K562 (cell line): ENCODE measurements at regions not wholly inside any gene's neighbourhood (a gene's known extent, or its start where the extent isn't known, plus 50 kb on each side); places are given as distances from the start of the nearest gene placed in this dataset.

Experiments
- ATAC-seq: fragments of 200-7000 bp; cut with Tn5 transposase; 3 replicates; pipeline ENCODE4 v1.9.1; 2020; ENCODE audit warnings: moderate library complexity
- BruUV-seq: library from RNA; stranded (reverse); fragments of 400-500 nt; replicated peaks from 2 replicates; lab custom pipeline; 2021; lab: Mats Ljungman, UMichigan
- CTCF ChIA-PET: fragments of 300-600 bp; formaldehyde crosslinking; extraction: SDS; loops from one replicate; lab custom pipeline; 2021; ENCODE audit warnings: low intra/inter-chr PET ratio; lab: Yijun Ruan, JAX
- POLR2A ChIA-PET: fragments of 300-600, 350-650 bp; sonication (Branson Sonifier 250); formaldehyde crosslinking; extraction: SDS; loops from one replicate; lab custom pipeline; 2021; ENCODE audit warnings: antibody characterized with exemption, inconsistent platforms; lab: Yijun Ruan, JAX
- DNase-seq, 4 experiments: peaks; one replicate each; pipeline versions ENCODE4 v3.0.0 to v3.0.0-alpha.2; 2011 to 2018; ENCODE audit warnings: low spot score in 3 of 4, mixed read lengths in 3 of 4; ENCODE audit errors: extremely low read depth in 1 of 4
- FAIRE-seq: peaks from 2 replicates; lab custom pipeline; 2011; peaks lifted over from hg19 to GRCh38; lab: Jason Lieb, UNC
- H2AFZ ChIP-seq: 2 replicates; pipeline ENCODE4 v1.6.0; 2011; ENCODE audit warnings: low read depth, low read length, control low read depth, inconsistent platforms
- H3K27ac ChIP-seq: fragments of 200-600 bp; 3 replicates; pipeline ENCODE4 v1.8.0; 2011; ENCODE audit warnings: low read depth, mild to moderate bottlenecking, control low read depth, inconsistent platforms, low read length, moderate library complexity, mixed read lengths; ENCODE audit errors: extremely low read depth
- H3K27me3 ChIP-seq, 2 experiments: fragments of 300-600 bp in 1 of 2; 2 replicates in 1 of 2; 3 replicates in 1 of 2; pipeline versions ENCODE4 v1.6.0 to v1.8.0; 2011; ENCODE audit warnings: inconsistent platforms in 2 of 2, low read length in 2 of 2, mild to moderate bottlenecking in 1 of 2, mixed read lengths in 1 of 2, moderate library complexity in 1 of 2; ENCODE audit not compliant: control insufficient read depth in 2 of 2, insufficient read depth in 2 of 2
- H3K36me3 ChIP-seq: fragments of 300-600 bp; 3 replicates; pipeline ENCODE4 v1.8.0; 2011; ENCODE audit warnings: mild to moderate bottlenecking, low read length, inconsistent platforms; ENCODE audit not compliant: control insufficient read depth, insufficient read depth
- H3K4me1 ChIP-seq, 2 experiments: fragments of 200-600 bp in 1 of 2; replicated peaks in 1 of 2; 2 replicates in 1 of 2; 3 replicates in 1 of 2; pipeline versions ENCODE4 v1.5.1 to v1.8.0; 2011; ENCODE audit warnings: inconsistent platforms in 2 of 2, low read length in 2 of 2, mild to moderate bottlenecking in 1 of 2, mixed read lengths in 1 of 2, moderate library complexity in 1 of 2; ENCODE audit not compliant: control insufficient read depth in 2 of 2, insufficient read depth in 2 of 2
- H3K4me2 ChIP-seq: 2 replicates; pipeline ENCODE4 v1.6.1; 2011; ENCODE audit warnings: low read length, control low read depth, inconsistent platforms, mixed read lengths; ENCODE audit not compliant: insufficient read depth
- H3K4me3 ChIP-seq: fragments of 200-600 bp; sonication (generic), shearing (Covaris generic); 2 replicates; pipeline ENCODE4 v1.5.1; 2016; ENCODE audit warnings: control low read depth, inconsistent platforms
- H3K79me2 ChIP-seq: fragments of 200-600 bp; 3 replicates; pipeline ENCODE4 v1.8.0; 2011; ENCODE audit warnings: low read length, inconsistent platforms; ENCODE audit not compliant: control insufficient read depth, insufficient read depth
- H3K9ac ChIP-seq, 2 experiments: 2 replicates each; pipeline versions ENCODE4 v1.6.0 to v1.6.1; 2011; ENCODE audit warnings: low read depth in 2 of 2, low read length in 2 of 2, control low read depth in 1 of 2, inconsistent platforms in 1 of 2, mild to moderate bottlenecking in 1 of 2, mixed read lengths in 1 of 2; ENCODE audit not compliant: insufficient read depth in 1 of 2
- H3K9me1 ChIP-seq: one replicate; pipeline ENCODE4 v1.6.0; 2011; ENCODE audit warnings: inconsistent platforms, mild to moderate bottlenecking, low read length, moderate library complexity; ENCODE audit not compliant: control insufficient read depth, insufficient read depth
- H3K9me3 ChIP-seq: replicated peaks from 2 replicates; pipeline ENCODE4 v1.5.1; 2011; ENCODE audit warnings: low read depth, low read length, inconsistent platforms; ENCODE audit not compliant: control insufficient read depth, insufficient read depth
- H4K20me1 ChIP-seq: replicated peaks from 2 replicates; pipeline ENCODE4 v1.6.1; 2011; ENCODE audit warnings: low read length, inconsistent platforms, mixed read lengths; ENCODE audit not compliant: control insufficient read depth, insufficient read depth
- CREM ChIP-seq: IDR thresholded peaks from 2 replicates; pipeline ENCODE4 v1.6.1; 2014; ENCODE audit warnings: antibody characterized with exemption, low read depth
- CTCFL ChIP-seq: IDR thresholded peaks from 2 replicates; pipeline ENCODE4 v1.6.1; 2011; ENCODE audit warnings: borderline replicate concordance, low read depth, mild to moderate bottlenecking, moderate library complexity, low read length; ENCODE audit not compliant: insufficient read depth, poor library complexity, severe bottlenecking
- MYC ChIP-seq, 2 experiments: fragments of 250-450 bp in 1 of 2; sonication (Bioruptor Pico) in 1 of 2; IDR thresholded peaks; 2 replicates each; pipeline versions ENCODE4 v1.5.1 to v1.6.1; 2012 to 2021; ENCODE audit warnings: low read depth in 2 of 2, borderline replicate concordance in 1 of 2, improper control_type of control experiment in 1 of 2, low read length in 1 of 2, mild to moderate bottlenecking in 1 of 2, moderate library complexity in 1 of 2
- NELFE ChIP-seq: IDR thresholded peaks from 2 replicates; pipeline ENCODE4 v1.6.1; 2011; ENCODE audit warnings: mild to moderate bottlenecking; ENCODE audit not compliant: insufficient read depth, insufficient read length
- SMAD4 ChIP-seq: fragments of 250-450 bp; sonication (Bioruptor Pico); conservative IDR thresholded peaks from 2 replicates; pipeline ENCODE4 v1.8.0; 2021; ENCODE audit warnings: inconsistent platforms, mild to moderate bottlenecking, moderate library complexity
- ZEB2 ChIP-seq: fragments of 450-650 bp; IDR thresholded peaks from 2 replicates; pipeline ENCODE4 v1.6.1; 2016
- WGBS: fragments of 100-300 bp; shearing (Covaris generic); methylation state at CpG from one replicate; pipeline ENCODE4 v1.1.6; 2016; ENCODE audit warnings: low coverage, mixed read lengths; ENCODE audit not compliant: insufficient coverage; ENCODE audit errors: missing lambda C conversion rate; 5-methylcytosine and 5-hydroxymethylcytosine counted together
- in situ Hi-C: fragments of 300-500 bp; cut with MboI; formaldehyde crosslinking; loops from 4 replicates; pipeline ENCODE4 v1.15.0; 2018; ENCODE audit warnings: inconsistent platforms, mixed read lengths
- intact Hi-C: fragments of 100-400 bp; cut with micrococcal nuclease; formaldehyde crosslinking; loops from 2 replicates; pipeline ENCODE4 v1.14.2; 2022
- TF ChIP-seq, protein P1 (sequence below): fragments of 450-650 bp; formaldehyde crosslinking; IDR thresholded peaks from 2 replicates; pipeline ENCODE4 v1.4.0; 2020; ENCODE audit warnings: mild to moderate bottlenecking, moderate library complexity
- TF ChIP-seq, protein P2 (sequence below): sonication (generic); formaldehyde crosslinking; IDR thresholded peaks from 2 replicates; pipeline ENCODE4 v1.8.1; 2023; ENCODE audit warnings: mild to moderate bottlenecking, missing genetic modification reagents
- TF ChIP-seq, protein P3 (sequence below): sonication (generic); formaldehyde crosslinking; IDR thresholded peaks from 2 replicates; pipeline ENCODE4 v1.8.0; 2022; ENCODE audit warnings: missing genetic modification reagents, mild to moderate bottlenecking, moderate library complexity, borderline replicate concordance
- TF ChIP-seq, protein P4 (sequence below), 3 experiments: IDR thresholded peaks in 2 of 3; conservative IDR thresholded peaks in 1 of 3; 2 replicates each; pipeline ENCODE4 v1.5.1; 2011 to 2012; ENCODE audit warnings: low read length in 3 of 3, mild to moderate bottlenecking in 3 of 3, control low read depth in 2 of 3, improper control_type of control experiment in 1 of 3, inconsistent platforms in 1 of 3, low read depth in 1 of 3, mixed read lengths in 1 of 3, moderate library complexity in 1 of 3; ENCODE audit not compliant: insufficient read depth in 2 of 3

DNA sequence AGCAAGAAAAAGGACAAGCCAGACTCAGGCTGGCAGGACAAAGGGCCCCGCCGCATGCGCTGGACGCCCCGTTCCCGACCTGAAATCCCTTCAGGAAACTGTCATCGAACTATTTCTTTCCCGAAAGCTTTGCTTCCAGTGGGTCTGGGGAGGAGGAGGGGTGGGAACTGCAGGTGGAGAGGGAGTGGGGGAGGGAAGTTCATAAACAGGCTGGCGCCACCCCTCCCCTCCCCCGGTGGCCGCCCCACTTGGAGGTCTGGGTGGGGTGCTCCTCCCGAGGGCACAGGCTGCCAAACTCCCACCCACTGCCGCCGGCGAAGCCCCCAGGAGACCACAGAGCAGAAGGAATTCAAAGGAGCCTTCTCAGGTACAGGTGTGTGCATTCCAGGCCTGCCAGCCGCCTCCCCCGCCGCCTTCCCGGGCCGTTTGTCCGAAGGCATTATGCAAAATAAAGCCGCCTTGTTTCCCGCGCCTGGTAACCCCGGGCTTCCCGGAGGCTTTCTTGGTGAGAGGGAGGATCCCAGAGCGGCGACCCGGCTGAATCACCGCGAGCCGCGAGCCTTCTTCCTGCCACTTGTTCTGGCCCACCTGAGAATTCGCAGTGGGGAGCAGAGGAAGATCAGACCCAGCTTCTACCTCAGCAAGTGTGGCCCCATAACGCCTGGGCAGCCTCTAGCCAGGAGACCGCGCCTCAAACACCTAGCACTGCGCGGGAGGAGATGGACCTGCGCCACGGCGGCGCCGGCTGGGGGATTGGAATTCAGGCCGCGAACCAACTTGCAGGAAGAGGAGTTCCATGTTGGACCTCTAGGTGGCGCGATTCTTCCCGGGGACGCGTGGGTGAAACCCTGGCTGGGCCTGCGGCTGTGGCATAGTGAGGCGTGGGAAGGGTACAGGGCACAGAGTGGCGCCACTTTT is 101.9 kb downstream of the FOXI3 start:
- FAIRE-seq: peak; percentile 75
- intact Hi-C loops: no loop called here
- TF ChIP-seq CREM (0 out of 2 replicates have a peak, but pooled peaks have one; percentile 31), CTCFL (peak; percentile 52), SMAD4 (CRISPR knock-in tag) (peak; percentile 38), NELFE (no peak), ZEB2 (0 out of 2 replicates have a peak, but pooled peaks have one; percentile 61), MYC (IDR thresholded peaks at IDR 0.05; ENCODE audit: low read depth, low read length) (peak; percentile 37; the same call in 1 of the 2 replicates), MYC (CRISPR knock-in tag; IDR thresholded peaks at IDR 0.05; ENCODE audit: borderline replicate concordance, low read depth) (no peak)
- TF ChIP-seq, protein P1, sequence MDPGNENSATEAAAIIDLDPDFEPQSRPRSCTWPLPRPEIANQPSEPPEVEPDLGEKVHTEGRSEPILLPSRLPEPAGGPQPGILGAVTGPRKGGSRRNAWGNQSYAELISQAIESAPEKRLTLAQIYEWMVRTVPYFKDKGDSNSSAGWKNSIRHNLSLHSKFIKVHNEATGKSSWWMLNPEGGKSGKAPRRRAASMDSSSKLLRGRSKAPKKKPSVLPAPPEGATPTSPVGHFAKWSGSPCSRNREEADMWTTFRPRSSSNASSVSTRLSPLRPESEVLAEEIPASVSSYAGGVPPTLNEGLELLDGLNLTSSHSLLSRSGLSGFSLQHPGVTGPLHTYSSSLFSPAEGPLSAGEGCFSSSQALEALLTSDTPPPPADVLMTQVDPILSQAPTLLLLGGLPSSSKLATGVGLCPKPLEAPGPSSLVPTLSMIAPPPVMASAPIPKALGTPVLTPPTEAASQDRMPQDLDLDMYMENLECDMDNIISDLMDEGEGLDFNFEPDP: no peak
- TF ChIP-seq, protein P2, sequence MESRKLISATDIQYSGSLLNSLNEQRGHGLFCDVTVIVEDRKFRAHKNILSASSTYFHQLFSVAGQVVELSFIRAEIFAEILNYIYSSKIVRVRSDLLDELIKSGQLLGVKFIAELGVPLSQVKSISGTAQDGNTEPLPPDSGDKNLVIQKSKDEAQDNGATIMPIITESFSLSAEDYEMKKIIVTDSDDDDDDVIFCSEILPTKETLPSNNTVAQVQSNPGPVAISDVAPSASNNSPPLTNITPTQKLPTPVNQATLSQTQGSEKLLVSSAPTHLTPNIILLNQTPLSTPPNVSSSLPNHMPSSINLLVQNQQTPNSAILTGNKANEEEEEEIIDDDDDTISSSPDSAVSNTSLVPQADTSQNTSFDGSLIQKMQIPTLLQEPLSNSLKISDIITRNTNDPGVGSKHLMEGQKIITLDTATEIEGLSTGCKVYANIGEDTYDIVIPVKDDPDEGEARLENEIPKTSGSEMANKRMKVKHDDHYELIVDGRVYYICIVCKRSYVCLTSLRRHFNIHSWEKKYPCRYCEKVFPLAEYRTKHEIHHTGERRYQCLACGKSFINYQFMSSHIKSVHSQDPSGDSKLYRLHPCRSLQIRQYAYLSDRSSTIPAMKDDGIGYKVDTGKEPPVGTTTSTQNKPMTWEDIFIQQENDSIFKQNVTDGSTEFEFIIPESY (CRISPR knock-in tag): peak; percentile 86
- TF ChIP-seq, protein P3, sequence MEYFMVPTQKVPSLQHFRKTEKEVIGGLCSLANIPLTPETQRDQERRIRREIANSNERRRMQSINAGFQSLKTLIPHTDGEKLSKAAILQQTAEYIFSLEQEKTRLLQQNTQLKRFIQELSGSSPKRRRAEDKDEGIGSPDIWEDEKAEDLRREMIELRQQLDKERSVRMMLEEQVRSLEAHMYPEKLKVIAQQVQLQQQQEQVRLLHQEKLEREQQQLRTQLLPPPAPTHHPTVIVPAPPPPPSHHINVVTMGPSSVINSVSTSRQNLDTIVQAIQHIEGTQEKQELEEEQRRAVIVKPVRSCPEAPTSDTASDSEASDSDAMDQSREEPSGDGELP (CRISPR knock-in tag): peak; percentile 15; the same call in 1 of the 2 replicates
- TF ChIP-seq, protein P4, sequence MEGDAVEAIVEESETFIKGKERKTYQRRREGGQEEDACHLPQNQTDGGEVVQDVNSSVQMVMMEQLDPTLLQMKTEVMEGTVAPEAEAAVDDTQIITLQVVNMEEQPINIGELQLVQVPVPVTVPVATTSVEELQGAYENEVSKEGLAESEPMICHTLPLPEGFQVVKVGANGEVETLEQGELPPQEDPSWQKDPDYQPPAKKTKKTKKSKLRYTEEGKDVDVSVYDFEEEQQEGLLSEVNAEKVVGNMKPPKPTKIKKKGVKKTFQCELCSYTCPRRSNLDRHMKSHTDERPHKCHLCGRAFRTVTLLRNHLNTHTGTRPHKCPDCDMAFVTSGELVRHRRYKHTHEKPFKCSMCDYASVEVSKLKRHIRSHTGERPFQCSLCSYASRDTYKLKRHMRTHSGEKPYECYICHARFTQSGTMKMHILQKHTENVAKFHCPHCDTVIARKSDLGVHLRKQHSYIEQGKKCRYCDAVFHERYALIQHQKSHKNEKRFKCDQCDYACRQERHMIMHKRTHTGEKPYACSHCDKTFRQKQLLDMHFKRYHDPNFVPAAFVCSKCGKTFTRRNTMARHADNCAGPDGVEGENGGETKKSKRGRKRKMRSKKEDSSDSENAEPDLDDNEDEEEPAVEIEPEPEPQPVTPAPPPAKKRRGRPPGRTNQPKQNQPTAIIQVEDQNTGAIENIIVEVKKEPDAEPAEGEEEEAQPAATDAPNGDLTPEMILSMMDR (IDR thresholded peaks at IDR 0.05 in 2 of 3, conservative IDR thresholded peaks at IDR 0.05 in 1 of 3; ENCODE audit: insufficient read depth in 2 of 3, low read depth in 1 of 3, low read length in 3 of 3): peak; percentile 70 to 90 (median 76)

More for the DNA sequence above, 101.9 kb downstream of the FOXI3 start:
- peak overlapping the region; percentile 88 for H2AFZ ChIP-seq
- WGBS: 28% methylated on average over 34 of the region's 54 CpGs
- peak; percentile 92 for ATAC-seq
- no peaks in the 10 kb centered on the region for H4K20me1 ChIP-seq
- POLR2A ChIA-PET: no interaction called here
- DNase-seq: peak; percentile 65 to 76 (median 73)
- H3K27ac ChIP-seq: no peak overlapping the region
- no TSS peak for BruUV-seq
- no peaks in the 10 kb centered on the region for H3K79me2 ChIP-seq
- H3K27me3 ChIP-seq: peaks cover 7 to 43% of the 10 kb centered on the region in 2 experiments
- no peaks in the 10 kb centered on the region for H3K9me1 ChIP-seq
- CTCF ChIA-PET: no interaction called here
- peak overlapping the region; percentile 52; the same call in 1 of the 2 replicates for H3K4me2 ChIP-seq
- no peak overlapping the region for H3K4me3 ChIP-seq
- H3K9me3 ChIP-seq: no peaks in the 10 kb centered on the region
- peaks cover 0 to 8% of the 10 kb centered on the region in 2 experiments; a peak in 2 of 5 replicates for H3K4me1 ChIP-seq
- no peaks in the 10 kb centered on the region for H3K36me3 ChIP-seq
- H3K9ac ChIP-seq: no peak overlapping the region; a peak in 1 of 4 replicates
- in situ Hi-C loops: no loop called here
